D721Med (cell line): ENCODE measurements at regions not wholly inside any gene's neighbourhood (a gene's known extent, or its start where the extent isn't known, plus 50 kb on each side); places are given as distances from the start of the nearest gene placed in this dataset.
A peak's percentile ranks its signal among the peaks of the same experiment; 100 is the strongest.

Experiments
- DNase-seq: peaks from one replicate; pipeline ENCODE4 v3.0.0; 2011; ENCODE audit warnings: low spot score; ENCODE audit not compliant: insufficient read length
- FAIRE-seq: peaks from 2 replicates; lab custom pipeline; 2011; peaks lifted over from hg19 to GRCh38; lab: Jason Lieb, UNC
- CTCF ChIP-seq: IDR thresholded peaks from 2 replicates; pipeline ENCODE4 v1.5.1; 2012; ENCODE audit warnings: mild to moderate bottlenecking, control low read depth; ENCODE audit not compliant: insufficient read depth; ENCODE audit errors: missing control alignments

- FAIRE-seq: peak; percentile 88
- DNase-seq: peak; percentile 22
- TF ChIP-seq CTCF: no peak
Measured at GRCh38 chr4:133592106-133592505, 443.0 kb downstream of the PCDH10 start.

GRCh38 chr4:133588306-133588705 lies 439.2 kb downstream of the PCDH10 start:
- TF ChIP-seq CTCF: no peak
- no peak for DNase-seq
- no peak for FAIRE-seq

GRCh38 chr4:133585323-133585722 lies 436.2 kb downstream of the PCDH10 start:
- DNase-seq: no peak
- no peak for FAIRE-seq
- TF ChIP-seq CTCF: no peak

GRCh38 chr4:133584714-133585113 lies 435.6 kb downstream of the PCDH10 start:
- FAIRE-seq (no peak), DNase-seq (no peak)
- TF ChIP-seq CTCF: no peak

- FAIRE-seq (no peak), DNase-seq (no peak)
- no peak for TF ChIP-seq CTCF
Measured at GRCh38 chr4:133581996-133582619, 433.0 kb downstream of the PCDH10 start.

- DNase-seq (no peak), FAIRE-seq (no peak)
- TF ChIP-seq CTCF: no peak
Measured at GRCh38 chr4:133574248-133574647, 425.2 kb downstream of the PCDH10 start.

GRCh38 chr4:133565379-133565778 lies 416.3 kb downstream of the PCDH10 start:
- no peak for FAIRE-seq
- TF ChIP-seq CTCF: no peak
- DNase-seq: no peak
